Psoas muscle (tissue), 7 donors: ENCODE measurements at regions not wholly inside any gene's neighbourhood (a gene's known extent, or its start where the extent isn't known, plus 50 kb on each side); places are given as distances from the start of the nearest gene placed in this dataset.

Source experiments
- ATAC-seq, 4 donors: fragments of 200-7000 bp; cut with Tn5 transposase; one replicate each; pipeline ENCODE4 v1.9.1; 2020; ENCODE audit warnings: moderate library complexity in 3 of 4, mild to moderate bottlenecking in 2 of 4
- DNase-seq, 2 donors: peaks; one replicate each; pipeline ENCODE4 v3.0.0-alpha.2; 2020
- H3K27ac ChIP-seq: fragments of 200-600 bp; one replicate; pipeline ENCODE4 v1.8.0; 2022
- H3K27me3 ChIP-seq, 3 donors: fragments of 200-600 bp in 1 of 3; one replicate each; pipeline versions ENCODE4 v1.6.1 to v1.8.0; 2013 to 2022; ENCODE audit warnings: low read length in 2 of 3, mild to moderate bottlenecking in 2 of 3, moderate library complexity in 1 of 3; ENCODE audit not compliant: insufficient read depth in 3 of 3
- H3K36me3 ChIP-seq, 2 donors: fragments of 200-600 bp in 1 of 2; one replicate each; pipeline versions ENCODE4 v1.6.1 to v1.8.0; 2013 to 2022; ENCODE audit warnings: low read depth in 1 of 2, mild to moderate bottlenecking in 1 of 2, moderate library complexity in 1 of 2; ENCODE audit not compliant: insufficient read depth in 1 of 2
- H3K4me1 ChIP-seq: fragments of 200-600 bp; one replicate; pipeline ENCODE4 v1.8.0; 2022
- H3K4me3 ChIP-seq: fragments of 200-600 bp; one replicate; pipeline ENCODE4 v1.8.0; 2022; ENCODE audit warnings: mild to moderate bottlenecking
- H3K9me3 ChIP-seq: fragments of 200-600 bp; one replicate; pipeline ENCODE4 v1.8.0; 2022
- CTCF ChIP-seq: fragments of 200-600 bp; IDR thresholded peaks from one replicate; pipeline ENCODE4 v1.8.0; 2022; ENCODE audit warnings: antibody characterized with exemption
- WGBS, 3 donors: extraction: QIAGEN DNeasy Blood & Tissue Kit; methylation state at CpG; one replicate each; pipeline versions ENCODE4 v1.1.6 to v1.1.7; 2013; 5-methylcytosine and 5-hydroxymethylcytosine counted together
- intact Hi-C, 2 donors: fragments of 100-400 bp; cut with DNase I; formaldehyde crosslinking; loops; one replicate each; pipeline versions ENCODE4 v1.11.0 to v1.14.2; 2022
- donor health status: healthy with polysubstance abuse.
- donor health status: DM: no; HTN: no; CAD: no; lungs with moderate emphysema.
- donor health status: Bipolar disorder and iron deficiency.
- donor health status: healthy.
- donor health status: DM: yes; HTN: yes; CAD: no.
- donor health status: DM: no; HTN: no; CAD: no.
- donor health status: DM: yes; HTN: yes; CAD: no.

- WGBS, 3 donors = 18 to 21% (median 18%) methylated on average over 11 of the region's 11 CpGs
- no peak for ATAC-seq
- H3K4me1 ChIP-seq = no peaks in the 10 kb centered on the region
- H3K27me3 ChIP-seq = peaks cover 0 to 3% (median 0%) of the 10 kb centered on the region in 3 donors
- no peak for TF ChIP-seq CTCF
- no peak overlapping the region for H3K27ac ChIP-seq
- intact Hi-C loops = no loop called here
- no peak overlapping the region for H3K4me3 ChIP-seq
- DNase-seq = no peak
- no peaks in the 10 kb centered on the region for H3K36me3 ChIP-seq
- no peaks in the 10 kb centered on the region for H3K9me3 ChIP-seq
These were observed 454.5 kb downstream of the IRS2 start for GRCh38 chr13:109331898-109332297.

- Histone ChIP-seq H3K36me3 (no peaks in the 10 kb centered on the region), H3K4me1 (no peaks in the 10 kb centered on the region), H3K9me3 (no peaks in the 10 kb centered on the region), H3K27me3 (peaks cover 0 to 3% (median 0%) of the 10 kb centered on the region in 3 donors), H3K27ac (no peak overlapping the region), H3K4me3 (no peak overlapping the region)
- ATAC-seq = no peak
- DNase-seq = no peak
- WGBS, 3 donors = 89 to 95% (median 90%) methylated on average over 2 of the region's 2 CpGs
- intact Hi-C loops = no loop called here
- no peak for TF ChIP-seq CTCF
These were observed 455.4 kb downstream of the IRS2 start for GRCh38 chr13:109331011-109331433.

- no peak for TF ChIP-seq CTCF
- H3K36me3 ChIP-seq = no peaks in the 10 kb centered on the region
- H3K4me3 ChIP-seq = no peak overlapping the region
- ATAC-seq = no peak
- H3K4me1 ChIP-seq = no peaks in the 10 kb centered on the region
- intact Hi-C loops = no loop called here
- H3K9me3 ChIP-seq = no peaks in the 10 kb centered on the region
- no peak overlapping the region for H3K27ac ChIP-seq
- no peak for DNase-seq
- 58 to 67% (median 66%) methylated on average over 4 of the region's 4 CpGs for WGBS, 3 donors
- peaks cover 0 to 3% (median 0%) of the 10 kb centered on the region in 3 donors for H3K27me3 ChIP-seq
These were observed 456.3 kb downstream of the IRS2 start for GRCh38 chr13:109330123-109330522.

GRCh38 chr13:109329175-109329574, 457.2 kb downstream of the IRS2 start:
- 83 to 89% (median 89%) methylated on average over 4 of the region's 4 CpGs for WGBS, 3 donors
- Histone ChIP-seq H3K27ac (no peak overlapping the region), H3K9me3 (no peaks in the 10 kb centered on the region), H3K4me1 (no peaks in the 10 kb centered on the region), H3K36me3 (no peaks in the 10 kb centered on the region), H3K4me3 (no peak overlapping the region), H3K27me3 (peaks cover 0 to 3% (median 0%) of the 10 kb centered on the region in 3 donors)
- TF ChIP-seq CTCF = no peak
- ATAC-seq (no peak), DNase-seq (no peak)
- intact Hi-C loops = no loop called here

- Histone ChIP-seq H3K4me1 (no peaks in the 10 kb centered on the region), H3K4me3 (no peak overlapping the region), H3K9me3 (no peaks in the 10 kb centered on the region), H3K27ac (no peak overlapping the region), H3K36me3 (no peaks in the 10 kb centered on the region), H3K27me3 (peaks cover 0 to 3% (median 0%) of the 10 kb centered on the region in 3 donors)
- no peak for DNase-seq
- WGBS, 3 donors = 87 to 91% (median 90%) methylated on average over 9 of the region's 9 CpGs
- intact Hi-C loops = no loop called here
- ATAC-seq = no peak
- no peak for TF ChIP-seq CTCF
These were observed 459.8 kb downstream of the IRS2 start for GRCh38 chr13:109326601-109327000.
